HG03103 (cell line): ENCODE measurements at regions not wholly inside any gene's neighbourhood (a gene's known extent, or its start where the extent isn't known, plus 50 kb on each side); places are given as distances from the start of the nearest gene placed in this dataset.

ENCODE experiments used
- ATAC-seq: cut with Tn5 transposase; IDR thresholded peaks from one replicate; pipeline ENCODE4 v1.9.1; 2021; ENCODE audit warnings: low read depth; ENCODE audit not compliant: unreplicated experiment

DNA sequence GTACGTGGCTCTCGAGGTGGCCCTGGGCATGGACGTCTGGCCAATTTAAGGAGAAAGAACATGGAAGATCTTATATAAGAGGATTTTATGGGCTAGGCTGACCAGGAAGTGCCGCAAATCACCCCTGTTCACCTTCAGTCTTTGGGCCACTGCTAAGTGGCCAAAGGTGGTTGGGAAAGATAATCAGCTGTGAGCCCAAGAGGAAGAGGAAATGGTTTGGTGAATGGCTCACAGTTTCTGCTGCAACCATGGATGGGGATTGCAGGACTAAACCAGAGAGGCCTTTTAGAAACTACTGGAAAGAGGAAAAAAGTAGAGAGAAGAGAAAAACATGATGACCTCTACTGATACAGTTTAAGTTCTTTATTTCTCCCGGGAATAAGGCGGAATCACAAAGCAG, 96.0 kb upstream of the ARHGAP20 start:
- ATAC-seq, result no peak

DNA sequence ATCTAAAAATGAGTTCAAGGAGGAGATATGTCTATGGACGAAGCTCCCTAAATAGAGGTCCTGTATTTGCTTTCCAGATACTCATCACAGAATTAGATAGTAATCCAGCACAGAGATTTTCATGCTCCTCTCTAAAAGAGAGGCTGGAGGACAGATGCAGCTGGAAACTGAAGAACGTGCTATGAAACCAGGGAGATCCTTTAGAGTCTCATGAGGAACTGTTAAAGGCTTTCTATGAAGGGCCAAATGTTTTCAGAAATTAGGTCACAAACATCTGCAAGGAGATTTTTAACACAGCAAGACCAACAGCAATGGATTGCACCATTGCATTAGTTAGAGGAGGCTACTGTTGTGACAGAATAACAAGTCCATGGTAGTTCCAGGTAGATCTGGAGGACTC, 95.6 kb upstream of the ARHGAP20 start:
- ATAC-seq, result no peak

DNA sequence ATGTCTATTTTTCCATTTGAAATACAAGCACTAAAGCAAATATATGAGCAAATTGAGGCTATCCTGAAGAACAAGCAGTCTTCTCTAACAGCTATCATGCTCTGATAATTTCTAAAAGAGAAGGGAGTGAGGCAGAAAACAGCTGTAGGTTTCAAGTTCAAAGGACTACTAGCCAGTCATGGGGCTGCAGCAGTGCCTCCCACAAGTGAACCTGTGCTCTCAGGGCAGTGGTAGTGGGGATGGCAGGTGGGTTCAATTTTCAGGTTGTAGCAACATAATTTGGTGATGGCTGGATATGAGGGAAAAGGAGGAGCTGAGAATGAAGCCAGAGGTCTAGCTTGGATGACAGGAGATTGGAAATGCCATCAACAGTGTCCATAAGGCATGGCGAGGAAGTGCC, 93.5 kb upstream of the ARHGAP20 start:
- ATAC-seq, result no peak

DNA sequence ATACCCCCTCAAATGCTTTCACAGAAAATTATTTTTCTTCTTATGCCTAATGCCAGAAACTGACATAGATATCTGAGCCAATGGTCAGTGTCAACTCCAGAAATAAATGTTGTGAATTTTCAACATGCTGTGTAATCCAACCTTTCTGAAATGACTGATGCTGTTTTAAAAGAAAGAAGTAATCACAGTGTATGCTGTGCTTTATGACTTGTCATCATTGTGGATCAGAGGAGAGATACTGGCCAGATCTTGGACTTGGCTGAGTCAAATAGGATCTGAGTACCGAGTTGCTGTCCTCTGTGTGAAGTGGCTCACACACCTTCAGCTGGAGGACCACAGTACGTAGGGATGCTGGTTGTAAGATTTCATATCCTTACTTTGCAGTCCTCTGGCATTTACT, 89.9 kb upstream of the ARHGAP20 start:
- no peak for ATAC-seq

DNA sequence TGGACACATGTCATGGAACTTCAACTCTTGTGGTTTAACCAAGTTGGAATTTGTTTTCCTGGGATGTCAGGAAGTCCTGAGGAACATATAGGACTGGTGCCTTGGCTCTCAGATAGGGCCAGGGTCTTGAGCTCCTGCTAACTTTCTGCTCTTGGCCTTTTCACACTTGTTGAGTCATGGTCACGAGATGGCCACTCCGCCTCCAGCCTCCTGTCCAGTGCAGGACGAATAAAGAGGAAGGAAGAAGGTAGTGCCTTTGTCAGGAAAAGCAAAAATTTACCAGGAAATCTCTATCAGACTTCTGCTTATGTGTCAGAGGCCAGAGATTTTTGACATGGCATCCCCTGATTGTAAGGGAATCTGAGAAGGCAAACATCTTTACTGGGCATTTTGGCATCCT, 89.1 kb upstream of the ARHGAP20 start:
- ATAC-seq, result no peak

DNA sequence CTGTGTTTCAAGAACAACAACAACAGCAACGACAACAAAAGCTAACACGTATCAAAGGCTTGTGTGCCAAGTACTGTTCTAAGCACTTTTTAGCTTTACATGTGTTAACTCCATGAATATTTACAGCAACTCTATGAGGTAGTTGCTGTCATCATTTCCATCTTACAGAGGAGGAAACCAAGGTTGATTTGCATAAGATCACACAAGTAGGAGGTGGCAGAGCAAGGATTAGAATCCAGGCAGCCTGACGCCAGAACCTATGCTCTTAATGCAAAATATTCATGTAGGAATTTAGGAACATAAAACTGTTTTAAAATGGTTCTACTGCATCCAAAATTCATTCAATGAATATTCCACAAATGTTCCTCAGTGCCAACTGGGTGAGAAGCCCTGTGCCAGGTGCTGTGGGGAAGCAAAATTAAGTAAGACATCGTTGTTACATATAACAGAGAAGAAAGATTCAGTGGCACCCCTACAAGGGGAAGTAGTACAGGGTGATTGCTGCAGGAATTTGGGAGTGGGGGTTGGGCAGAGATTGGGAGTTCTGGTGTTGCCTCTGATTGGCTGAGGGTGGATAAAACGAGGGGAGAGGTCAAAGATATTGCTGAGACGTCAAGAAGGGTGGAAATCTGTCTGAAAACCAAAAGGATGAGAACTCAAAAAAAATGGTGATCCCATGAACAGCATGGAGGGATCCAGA, 86.1 kb upstream of the ARHGAP20 start:
- ATAC-seq, result no peak

DNA sequence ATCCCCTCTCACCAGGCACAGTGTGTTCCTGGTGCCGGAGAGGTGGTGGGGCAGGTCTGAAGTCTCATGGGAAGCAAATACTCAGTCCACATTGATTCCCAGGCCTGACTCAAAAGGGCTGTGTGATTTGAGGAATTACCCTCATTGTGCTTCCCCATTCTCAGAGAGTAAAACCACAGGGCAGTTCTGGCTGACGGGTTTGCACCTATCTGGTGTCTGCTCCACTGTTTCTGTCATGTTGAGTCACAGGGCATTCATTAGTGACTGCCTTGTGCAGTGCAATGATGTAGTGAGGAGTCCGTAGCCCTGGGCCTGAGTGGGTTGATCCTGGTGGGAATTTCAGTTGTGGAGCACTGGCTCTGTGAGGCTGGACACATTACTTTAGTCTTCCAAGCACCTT, 85.2 kb upstream of the ARHGAP20 start:
- ATAC-seq, result peak; percentile 82

DNA sequence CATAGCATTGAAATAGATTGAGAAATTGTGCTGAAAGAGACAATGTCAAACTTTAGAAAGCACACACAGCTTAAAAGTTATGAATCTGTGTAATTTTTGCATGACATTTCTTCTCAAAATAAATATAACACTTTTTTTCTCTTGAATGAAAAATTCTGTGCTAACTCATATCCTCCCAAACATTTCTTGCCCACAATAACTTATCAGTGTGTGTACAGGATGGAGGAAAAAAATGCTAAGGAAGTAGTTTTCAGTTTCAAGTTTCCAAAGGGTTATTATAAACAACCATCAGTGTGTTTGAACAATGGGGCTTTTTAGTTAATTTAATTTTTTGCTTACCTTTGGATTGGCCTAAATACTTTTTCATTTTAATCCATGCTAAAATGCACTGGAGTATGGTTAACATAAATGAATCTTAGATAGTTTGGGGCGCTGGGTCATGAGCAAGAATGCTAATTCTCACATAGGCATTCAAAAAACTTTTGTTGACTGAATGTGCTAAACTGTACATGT, 82.9 kb upstream of the ARHGAP20 start:
- ATAC-seq, result no peak

DNA sequence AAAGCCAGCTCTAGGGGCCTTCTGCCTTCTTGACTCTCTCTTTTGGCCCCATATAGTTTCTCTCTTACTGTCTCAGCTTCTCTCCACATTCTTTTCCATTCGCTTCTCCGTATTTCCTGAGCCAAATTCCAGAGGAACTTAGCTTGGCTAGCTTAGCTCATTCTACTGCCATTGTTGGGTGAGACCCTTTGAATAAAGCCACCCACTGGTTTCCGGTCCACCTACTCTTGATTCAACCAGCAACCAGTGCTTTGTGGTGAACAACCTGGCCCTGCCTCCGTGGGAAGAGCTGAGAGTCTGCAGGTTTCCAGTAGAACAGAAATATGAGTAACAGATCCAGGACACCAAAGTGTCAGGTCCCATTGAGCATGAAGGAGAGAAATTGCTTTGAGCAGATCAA, 81.3 kb upstream of the ARHGAP20 start:
- ATAC-seq, result no peak

DNA sequence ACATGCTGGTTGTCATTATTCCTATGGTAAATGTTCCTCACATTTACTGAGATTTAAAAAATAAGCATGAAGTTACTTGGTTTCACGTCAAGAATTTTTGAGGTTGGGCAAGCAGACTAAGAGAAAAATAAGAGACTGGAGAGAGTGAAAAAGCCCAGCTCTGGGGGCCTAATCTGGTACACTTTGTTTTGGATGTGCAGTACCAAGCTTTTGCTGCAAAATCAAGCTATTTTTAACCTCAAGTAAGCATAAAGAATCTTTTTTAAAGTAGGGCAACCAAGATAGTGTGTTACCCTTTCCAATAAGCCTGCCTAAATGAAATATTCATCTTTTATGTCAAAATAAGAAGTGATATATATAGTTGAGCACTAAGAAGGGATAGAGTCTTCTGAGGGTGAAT, 79.4 kb upstream of the ARHGAP20 start:
- ATAC-seq, result no peak

DNA sequence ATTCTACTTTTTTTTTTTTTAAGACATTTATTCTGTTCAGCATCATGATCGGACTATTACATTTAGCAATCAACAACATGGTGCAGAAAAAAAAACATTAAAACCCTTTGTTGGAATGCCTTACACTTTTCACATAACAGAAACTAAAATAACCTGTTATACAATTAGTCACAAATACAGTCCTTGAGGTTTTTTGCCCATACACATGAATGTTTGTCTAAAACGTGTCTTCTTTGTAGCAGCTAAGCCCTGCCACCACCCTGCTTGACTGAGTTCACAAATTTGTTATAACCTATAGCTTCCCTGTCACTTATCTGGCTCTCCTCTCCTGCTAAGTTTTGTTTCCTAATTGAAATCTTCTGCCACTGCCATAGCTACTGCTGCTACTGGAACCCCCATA, 75.4 kb upstream of the ARHGAP20 start:
- no peak for ATAC-seq

DNA sequence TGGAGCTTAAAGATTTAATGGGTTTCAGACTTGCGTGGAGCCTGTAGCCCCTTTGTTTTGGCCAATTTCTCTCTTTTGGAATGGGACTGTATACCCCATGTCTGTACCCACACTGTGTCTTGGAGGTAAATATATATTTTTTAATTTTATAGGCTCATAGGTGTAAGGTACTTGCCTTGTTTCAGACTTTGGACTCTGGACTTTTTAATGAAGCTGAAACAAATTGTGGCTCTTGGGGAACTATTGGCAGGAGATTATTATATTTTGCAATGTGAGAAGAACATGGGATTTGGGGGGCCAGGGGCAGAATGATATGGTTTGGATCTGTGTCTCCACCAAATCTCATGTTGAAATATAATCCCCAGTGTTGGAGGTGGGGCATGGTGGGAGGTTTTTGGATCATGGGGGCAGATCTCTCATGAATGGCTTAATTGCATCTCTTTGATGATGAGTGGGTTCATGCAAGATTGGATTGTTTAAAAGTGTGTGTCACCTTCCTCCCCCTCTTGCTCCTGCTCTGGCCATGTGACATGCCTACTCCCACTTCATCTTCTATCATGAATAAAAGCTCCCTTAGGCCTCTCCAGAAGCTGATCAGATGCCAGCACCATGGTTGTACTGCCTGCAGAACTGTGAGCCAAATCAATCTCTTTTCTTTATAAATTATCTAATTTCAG, 74.1 kb upstream of the ARHGAP20 start:
- ATAC-seq, result no peak

DNA sequence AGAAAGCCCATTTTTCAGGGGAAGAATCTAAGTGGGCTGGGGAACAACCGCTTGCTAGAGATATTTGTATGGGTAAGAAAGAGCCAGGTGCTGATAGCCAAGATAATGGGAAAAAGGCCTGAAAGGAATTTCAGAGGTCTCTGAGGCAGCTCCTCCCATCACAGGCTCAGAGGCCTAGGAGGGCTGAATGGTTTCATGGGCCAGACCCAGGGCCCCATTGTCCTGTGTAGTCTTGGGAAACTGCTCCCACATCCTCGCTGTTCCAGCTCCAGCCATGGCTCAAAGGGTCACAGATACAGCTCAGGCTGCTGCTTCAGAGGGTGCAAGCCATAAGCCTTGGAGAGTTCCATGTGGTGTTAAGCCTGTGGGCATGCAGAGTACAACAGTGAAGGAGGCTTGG, 73.2 kb upstream of the ARHGAP20 start:
- ATAC-seq, result no peak

DNA sequence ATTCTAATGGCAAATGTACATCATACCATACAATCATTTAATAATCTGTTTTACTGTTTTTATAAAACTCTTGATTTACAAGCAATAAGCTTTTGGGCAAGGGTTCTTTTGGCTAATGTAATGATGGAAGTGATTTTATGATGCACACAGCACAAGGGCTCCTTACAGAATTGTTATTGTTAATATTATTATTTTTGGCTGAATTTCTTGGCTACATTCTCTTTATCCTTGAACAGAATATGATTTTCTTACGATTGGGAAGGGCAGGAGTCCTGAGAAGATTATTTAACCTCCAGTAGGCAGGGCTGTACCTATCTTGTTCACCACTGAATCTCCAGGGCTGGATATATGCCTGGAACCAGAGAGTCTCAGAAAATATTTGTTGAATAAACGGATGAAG, 70.4 kb upstream of the ARHGAP20 start:
- ATAC-seq, result no peak

DNA sequence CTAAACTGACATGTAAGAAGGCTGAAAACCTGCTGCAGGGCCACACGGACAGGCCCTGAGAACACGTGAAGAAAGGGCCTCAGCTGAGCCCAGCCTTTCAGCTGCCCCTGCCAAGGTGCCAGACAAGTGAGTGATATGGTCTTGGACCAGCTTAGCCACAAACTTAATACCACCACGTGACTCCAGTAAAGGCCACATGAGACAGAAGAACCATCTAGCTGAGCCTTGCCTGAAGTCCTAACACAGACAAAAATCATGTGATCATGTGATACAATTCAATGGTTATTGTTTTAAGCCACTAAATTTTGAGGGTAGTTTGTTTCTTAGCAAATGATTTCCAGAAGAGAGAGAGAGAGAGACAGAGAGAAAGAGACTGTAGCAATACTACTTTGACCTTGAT, 66.9 kb upstream of the ARHGAP20 start:
- no peak for ATAC-seq

DNA sequence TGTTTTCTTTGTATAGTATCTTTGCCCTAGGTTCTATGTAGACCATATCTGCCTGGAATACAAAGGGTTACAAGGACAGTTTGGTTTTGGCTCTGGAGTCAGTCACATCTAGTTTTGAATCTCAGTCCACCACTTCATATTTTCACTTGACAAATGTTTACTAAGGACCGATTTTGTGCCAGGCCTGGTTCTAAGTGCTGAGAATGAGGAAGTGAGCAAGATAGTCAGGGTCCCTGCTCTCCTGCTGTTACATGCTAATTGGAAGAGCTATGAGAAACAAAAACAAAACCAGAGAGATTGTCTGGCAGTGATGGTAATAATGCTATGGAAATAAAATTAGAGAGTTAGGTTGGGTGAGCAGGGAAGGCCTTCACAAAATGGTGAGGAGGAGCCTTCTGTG, 66.1 kb upstream of the ARHGAP20 start:
- peak; percentile 66 for ATAC-seq

DNA sequence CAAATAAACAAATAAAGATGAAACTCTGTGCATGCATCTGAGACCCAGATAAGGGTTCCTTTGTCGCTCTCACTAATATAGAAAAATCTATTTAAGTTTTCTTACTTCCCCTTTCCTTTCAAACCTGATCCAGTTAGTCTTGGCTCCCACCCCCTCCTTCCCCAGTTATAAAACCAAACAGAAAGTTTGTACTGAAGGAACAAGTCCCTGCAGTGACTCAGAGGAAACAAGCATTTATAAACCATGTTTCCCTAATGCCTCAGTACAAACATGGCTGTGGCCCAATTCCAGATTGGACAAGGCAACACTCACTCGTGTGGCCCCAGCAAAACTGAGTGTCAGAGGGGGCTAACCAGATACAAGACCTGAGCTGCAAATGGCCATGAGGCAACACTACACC, 65.5 kb upstream of the ARHGAP20 start:
- ATAC-seq, result peak; percentile 53

DNA sequence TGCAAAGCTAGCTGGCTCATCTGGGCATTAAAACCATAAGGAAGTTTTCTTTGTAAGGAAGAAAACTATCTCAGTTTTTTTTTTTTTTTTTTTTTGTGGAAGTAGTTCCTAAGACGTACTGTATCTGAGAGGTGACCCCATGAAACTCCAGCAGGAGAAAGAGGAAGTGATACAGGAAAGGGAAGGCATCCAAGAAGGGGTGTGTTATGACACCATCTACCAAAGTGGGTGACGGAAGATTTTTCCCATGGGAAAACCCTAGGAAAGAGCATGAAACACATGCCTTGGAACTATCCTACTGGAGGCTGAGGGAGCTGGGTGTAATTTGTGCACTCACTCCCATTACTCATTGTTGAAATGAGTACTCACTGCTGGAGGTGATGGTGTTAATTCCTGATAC, 63.8 kb upstream of the ARHGAP20 start:
- ATAC-seq, result no peak

DNA sequence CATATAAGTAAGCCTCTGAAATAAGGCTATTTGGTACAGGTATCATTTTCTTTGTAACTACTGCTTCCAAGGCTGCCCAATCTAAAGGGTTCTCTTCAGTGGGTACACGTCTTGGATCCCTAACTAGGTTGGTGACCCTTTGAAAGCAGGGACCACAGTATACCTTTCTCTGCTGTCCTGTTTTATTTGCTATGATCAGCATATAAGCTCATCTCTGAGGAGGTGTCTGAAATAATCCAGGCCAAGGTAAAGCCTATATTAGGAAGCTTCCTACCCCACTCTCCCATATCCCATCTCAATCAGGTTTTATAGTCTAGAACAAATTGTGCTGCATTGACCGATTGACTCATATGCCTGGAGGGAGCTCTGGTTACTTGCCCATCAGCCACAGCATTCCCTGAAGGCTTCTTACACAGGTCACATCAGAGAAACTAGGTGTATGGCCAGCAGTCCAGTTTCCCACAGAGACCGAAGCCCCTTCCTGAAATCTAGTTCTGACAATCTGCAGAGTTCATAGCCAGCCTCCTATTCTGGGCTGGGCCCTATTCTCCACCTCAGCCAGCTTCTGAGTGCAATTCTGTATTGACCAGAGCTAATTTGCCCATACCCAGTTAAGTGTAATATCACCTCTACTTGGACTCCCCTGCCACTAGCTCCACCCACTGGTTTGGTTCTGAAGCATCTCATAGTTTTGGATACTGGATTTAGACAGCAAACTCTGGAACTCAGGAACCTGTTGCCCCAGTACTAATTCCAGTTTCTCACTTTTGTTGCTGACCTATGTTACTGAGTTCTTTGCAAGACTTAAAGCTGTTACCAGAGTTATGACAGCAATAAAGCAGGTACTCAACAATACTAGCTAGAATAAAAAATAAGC, 62.1 kb upstream of the ARHGAP20 start:
- no peak for ATAC-seq

DNA sequence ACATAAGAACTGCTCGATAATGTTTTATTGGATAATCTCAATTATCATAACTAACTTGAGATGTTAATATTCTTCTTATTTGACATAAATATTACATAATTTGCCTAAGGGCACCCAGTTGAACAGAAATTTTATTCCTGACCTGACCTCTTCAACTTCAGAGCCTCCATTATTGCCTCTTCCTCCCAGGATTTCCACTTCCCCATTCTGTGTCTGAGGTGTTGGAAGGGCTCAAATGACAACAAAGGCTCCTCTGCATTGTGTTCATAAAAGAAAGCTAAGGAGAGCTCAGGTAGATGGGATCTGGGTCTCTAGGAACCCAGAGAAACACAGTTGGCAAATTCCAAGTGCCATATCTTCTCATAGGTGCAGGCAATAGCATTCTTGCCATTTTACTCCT, 61.2 kb upstream of the ARHGAP20 start:
- no peak for ATAC-seq

DNA sequence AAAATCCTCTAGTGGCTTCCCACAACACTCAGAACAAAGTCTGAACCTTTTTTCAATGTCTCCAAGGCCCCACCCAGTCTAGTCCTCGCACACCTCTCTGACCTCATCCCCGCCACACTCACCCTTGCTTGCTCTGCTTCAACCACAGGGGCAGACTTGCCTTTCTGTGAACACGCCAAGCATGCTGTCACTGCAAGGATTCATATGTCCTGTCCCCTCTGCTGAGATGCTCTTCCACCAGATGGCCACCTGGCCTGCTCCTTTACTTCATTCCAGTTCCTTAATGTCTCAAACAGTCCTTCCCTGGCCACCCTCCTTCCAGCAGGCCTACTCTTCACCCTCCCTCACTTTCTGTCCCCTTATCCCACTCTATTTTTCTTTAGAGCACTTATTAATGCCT, 60.6 kb upstream of the ARHGAP20 start:
- no peak for ATAC-seq
